SH-SY5Y (cell line): ENCODE measurements at regions not wholly inside any gene's neighbourhood (a gene's known extent, or its start where the extent isn't known, plus 50 kb on each side); places are given as distances from the start of the nearest gene placed in this dataset.

Experiments
- GATA2 ChIP-seq: IDR thresholded peaks from 2 replicates; pipeline ENCODE4 v1.6.1; 2011; ENCODE audit warnings: mild to moderate bottlenecking, low read depth, low read length
- GATA3 ChIP-seq: IDR thresholded peaks from 2 replicates; pipeline ENCODE4 v1.6.1; 2011; ENCODE audit warnings: low read depth, mild to moderate bottlenecking, low read length, moderate library complexity

DNA sequence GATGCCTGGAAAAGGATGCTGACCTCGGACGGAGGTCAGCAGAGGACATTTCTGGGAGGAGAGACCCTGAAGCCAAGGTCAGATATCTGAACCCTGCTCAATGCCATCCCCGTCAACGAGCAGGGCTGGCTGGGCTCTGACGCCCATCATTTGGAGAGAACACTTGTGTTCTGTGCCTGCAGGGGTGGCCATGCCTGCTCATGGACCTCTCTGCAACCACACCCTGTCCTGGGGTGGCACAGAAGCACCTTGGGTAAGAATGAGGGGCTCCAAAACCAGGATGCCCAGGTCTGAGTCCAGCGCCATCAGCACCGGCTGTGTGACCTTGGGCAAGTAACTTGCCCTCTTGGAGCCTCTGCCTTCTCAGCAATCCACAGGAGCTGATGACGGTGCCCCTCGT is 293.7 kb upstream of the FOXF1 start:
- TF ChIP-seq GATA2 (no peak), GATA3 (no peak)
